ENCODE measurements at regions not wholly inside any gene's neighbourhood (a gene's known extent, or its start where the extent isn't known, plus 50 kb on each side); places are given as distances from the start of the nearest gene placed in this dataset.
"Not testable (repeated sequence)": the region's sequence is repeated elsewhere in the genome, so short reads cannot be mapped to it uniquely, and the experiment has no call there.

GRCh38 chr12:91493308-91493707 is 310.7 kb upstream of the DCN start:
- DNase-seq, result no peak

GRCh38 chr12:91492648-91493047 is 310.0 kb upstream of the DCN start:
- DNase-seq, result no peak

- no peak for DNase-seq
Measured at GRCh38 chr12:91490667-91491311, 308.2 kb upstream of the DCN start.

- DNase-seq, result no peak
Measured at GRCh38 chr12:91483471-91483985, 300.9 kb upstream of the DCN start.

- DNase-seq, result no peak
Measured at GRCh38 chr12:91482231-91482630, 299.6 kb upstream of the DCN start.

- DNase-seq, result no peak
Measured at GRCh38 chr12:91478500-91478899, 295.9 kb upstream of the DCN start.

- no peak for DNase-seq
Measured at GRCh38 chr12:91467686-91468085, 285.1 kb upstream of the DCN start.

- no peak for DNase-seq
Measured at GRCh38 chr12:91461061-91461460, 278.4 kb upstream of the DCN start.

- no peak for DNase-seq
Measured at GRCh38 chr12:91460469-91460868, 277.9 kb upstream of the DCN start.

- peak; percentile 88 for DNase-seq
Measured at GRCh38 chr12:91455321-91455720, 272.7 kb upstream of the DCN start.

- DNase-seq, result no peak
Measured at GRCh38 chr12:91454179-91454578, 271.6 kb upstream of the DCN start.

GRCh38 chr12:91452464-91452863 is 269.8 kb upstream of the DCN start:
- not testable (repeated sequence) for DNase-seq

- DNase-seq, result peak; percentile 31
Measured at GRCh38 chr12:91441993-91442952, 259.7 kb upstream of the DCN start.

GRCh38 chr12:91441246-91441645 is 258.6 kb upstream of the DCN start:
- no peak for DNase-seq

- no peak for DNase-seq
Measured at GRCh38 chr12:91434081-91434480, 251.5 kb upstream of the DCN start.

- no peak for DNase-seq
Measured at GRCh38 chr12:91432755-91433154, 250.1 kb upstream of the DCN start.

- peak; percentile 84 for DNase-seq
Measured at GRCh38 chr12:91432089-91432488, 249.5 kb upstream of the DCN start.

- no peak for DNase-seq
Measured at GRCh38 chr12:91424506-91424905, 241.9 kb upstream of the DCN start.

GRCh38 chr12:91423693-91424050 is 241.1 kb upstream of the DCN start:
- DNase-seq, result no peak

- no peak for DNase-seq
Measured at GRCh38 chr12:91422811-91423692, 240.4 kb upstream of the DCN start.

- DNase-seq, result no peak
Measured at GRCh38 chr12:91422127-91422526, 239.5 kb upstream of the DCN start.

GRCh38 chr12:91419809-91420208 is 237.2 kb upstream of the DCN start:
- DNase-seq, result no peak
